T-helper 1 cell treated with Interleukin-12 subunit alpha and Interleukin-12 subunit beta and Interleukin-4 antibody, amounts not matched to agents 30 μg/mL and 1 μg/mL, for 36 hours (primary cell): ENCODE measurements at regions not wholly inside any gene's neighbourhood (a gene's known extent, or its start where the extent isn't known, plus 50 kb on each side); places are given as distances from the start of the nearest gene placed in this dataset.
"Not testable (repeated sequence)": the region's sequence is repeated elsewhere in the genome, so short reads cannot be mapped to it uniquely, and the experiment has no call there.

ENCODE experiments used
- H3K27ac Mint-ChIP-seq: one replicate; pipeline ENCODE4 v1.8.0; 2021; ENCODE audit warnings: mild to moderate bottlenecking, mixed read lengths
- H3K27me3 Mint-ChIP-seq: one replicate; pipeline ENCODE4 v1.8.0; 2021; ENCODE audit warnings: low read depth, mixed read lengths
- H3K36me3 Mint-ChIP-seq: one replicate; pipeline ENCODE4 v1.8.0; 2021; ENCODE audit warnings: low read depth, mixed read lengths
- H3K4me1 Mint-ChIP-seq: one replicate; pipeline ENCODE4 v1.8.0; 2021; ENCODE audit warnings: low read depth, mixed read lengths
- H3K4me3 Mint-ChIP-seq: one replicate; pipeline ENCODE4 v1.8.0; 2021; ENCODE audit warnings: mild to moderate bottlenecking, moderate library complexity, mixed read lengths
- H3K9me3 Mint-ChIP-seq: one replicate; pipeline ENCODE4 v1.8.0; 2021; ENCODE audit warnings: mixed read lengths

GRCh38 chr9:25003686-25004085, 458.0 kb upstream of the IZUMO3 start:
- no peak overlapping the region for H3K27ac Mint-ChIP-seq
- H3K9me3 Mint-ChIP-seq, result peaks cover 36% of the 10 kb centered on the region
- no peaks in the 10 kb centered on the region for H3K4me1 Mint-ChIP-seq
- no peaks in the 10 kb centered on the region for H3K36me3 Mint-ChIP-seq
- no peaks in the 10 kb centered on the region for H3K27me3 Mint-ChIP-seq
- H3K4me3 Mint-ChIP-seq, result no peak overlapping the region

- H3K9me3 Mint-ChIP-seq, result peaks cover 16% of the 10 kb centered on the region
- no peaks in the 10 kb centered on the region for H3K4me1 Mint-ChIP-seq
- no peak overlapping the region for H3K27ac Mint-ChIP-seq
- H3K27me3 Mint-ChIP-seq, result no peaks in the 10 kb centered on the region
- H3K4me3 Mint-ChIP-seq, result no peak overlapping the region
- H3K36me3 Mint-ChIP-seq, result no peaks in the 10 kb centered on the region
Observed at GRCh38 chr9:24986331-24986730, 440.6 kb upstream of the IZUMO3 start.

- not testable (repeated sequence) for H3K4me1 Mint-ChIP-seq, H3K4me3 Mint-ChIP-seq, H3K36me3 Mint-ChIP-seq, H3K27ac Mint-ChIP-seq, H3K27me3 Mint-ChIP-seq
- H3K9me3 Mint-ChIP-seq, result peaks cover 33% of the 10 kb centered on the region
Observed at GRCh38 chr9:24970780-24971179, 425.1 kb upstream of the IZUMO3 start.

GRCh38 chr9:24961762-24962161, 416.1 kb upstream of the IZUMO3 start:
- H3K4me1 Mint-ChIP-seq, result no peaks in the 10 kb centered on the region
- H3K27ac Mint-ChIP-seq, result no peak overlapping the region
- H3K9me3 Mint-ChIP-seq, result peaks cover 33% of the 10 kb centered on the region
- no peaks in the 10 kb centered on the region for H3K36me3 Mint-ChIP-seq
- H3K27me3 Mint-ChIP-seq, result no peaks in the 10 kb centered on the region
- no peak overlapping the region for H3K4me3 Mint-ChIP-seq

GRCh38 chr9:24953070-24953469, 407.4 kb upstream of the IZUMO3 start:
- no peak overlapping the region for H3K27ac Mint-ChIP-seq
- H3K4me3 Mint-ChIP-seq, result no peak overlapping the region
- no peaks in the 10 kb centered on the region for H3K36me3 Mint-ChIP-seq
- no peaks in the 10 kb centered on the region for H3K4me1 Mint-ChIP-seq
- H3K27me3 Mint-ChIP-seq, result no peaks in the 10 kb centered on the region
- peaks cover 13% of the 10 kb centered on the region for H3K9me3 Mint-ChIP-seq

- Mint-ChIP-seq H3K27ac (no peak overlapping the region), H3K4me3 (no peak overlapping the region), H3K36me3 (no peaks in the 10 kb centered on the region), H3K27me3 (no peaks in the 10 kb centered on the region), H3K4me1 (no peaks in the 10 kb centered on the region), H3K9me3 (peaks cover 27% of the 10 kb centered on the region)
Observed at GRCh38 chr9:24939109-24939850, 393.6 kb upstream of the IZUMO3 start.

GRCh38 chr9:24936117-24936516, 390.4 kb upstream of the IZUMO3 start:
- Mint-ChIP-seq H3K4me1 (no peaks in the 10 kb centered on the region), H3K4me3 (no peak overlapping the region), H3K36me3 (no peaks in the 10 kb centered on the region), H3K9me3 (peaks cover 22% of the 10 kb centered on the region), H3K27me3 (no peaks in the 10 kb centered on the region), H3K27ac (no peak overlapping the region)

- H3K4me3 Mint-ChIP-seq, result no peak overlapping the region
- no peaks in the 10 kb centered on the region for H3K27me3 Mint-ChIP-seq
- peaks cover 21% of the 10 kb centered on the region for H3K9me3 Mint-ChIP-seq
- H3K4me1 Mint-ChIP-seq, result no peaks in the 10 kb centered on the region
- no peak overlapping the region for H3K27ac Mint-ChIP-seq
- no peaks in the 10 kb centered on the region for H3K36me3 Mint-ChIP-seq
Observed at GRCh38 chr9:24932785-24933184, 387.1 kb upstream of the IZUMO3 start.

- Mint-ChIP-seq H3K36me3 (no peaks in the 10 kb centered on the region), H3K4me1 (no peaks in the 10 kb centered on the region), H3K27me3 (no peaks in the 10 kb centered on the region), H3K27ac (no peak overlapping the region), H3K4me3 (no peak overlapping the region), H3K9me3 (peaks cover 22% of the 10 kb centered on the region)
Observed at GRCh38 chr9:24931894-24932293, 386.2 kb upstream of the IZUMO3 start.

- H3K36me3 Mint-ChIP-seq, result no peaks in the 10 kb centered on the region
- no peaks in the 10 kb centered on the region for H3K4me1 Mint-ChIP-seq
- no peak overlapping the region for H3K27ac Mint-ChIP-seq
- peaks cover 29% of the 10 kb centered on the region for H3K9me3 Mint-ChIP-seq
- H3K4me3 Mint-ChIP-seq, result no peak overlapping the region
- no peaks in the 10 kb centered on the region for H3K27me3 Mint-ChIP-seq
Observed at GRCh38 chr9:24912767-24913166, 367.1 kb upstream of the IZUMO3 start.

- Mint-ChIP-seq H3K36me3 (no peaks in the 10 kb centered on the region), H3K27ac (no peak overlapping the region), H3K9me3 (peaks cover 18% of the 10 kb centered on the region), H3K27me3 (no peaks in the 10 kb centered on the region), H3K4me1 (no peaks in the 10 kb centered on the region), H3K4me3 (no peak overlapping the region)
Observed at GRCh38 chr9:24901319-24901718, 355.6 kb upstream of the IZUMO3 start.

- Mint-ChIP-seq H3K9me3 (peaks cover 22% of the 10 kb centered on the region), H3K27ac (no peak overlapping the region), H3K4me3 (no peak overlapping the region), H3K36me3 (no peaks in the 10 kb centered on the region), H3K27me3 (no peaks in the 10 kb centered on the region), H3K4me1 (no peaks in the 10 kb centered on the region)
Observed at GRCh38 chr9:24900179-24900578, 354.5 kb upstream of the IZUMO3 start.

GRCh38 chr9:24899463-24899862, 353.8 kb upstream of the IZUMO3 start:
- no peaks in the 10 kb centered on the region for H3K4me1 Mint-ChIP-seq
- H3K27ac Mint-ChIP-seq, result no peak overlapping the region
- no peaks in the 10 kb centered on the region for H3K27me3 Mint-ChIP-seq
- no peaks in the 10 kb centered on the region for H3K36me3 Mint-ChIP-seq
- no peak overlapping the region for H3K4me3 Mint-ChIP-seq
- peaks cover 22% of the 10 kb centered on the region for H3K9me3 Mint-ChIP-seq

GRCh38 chr9:24897826-24898225, 352.1 kb upstream of the IZUMO3 start:
- H3K27ac Mint-ChIP-seq, result no peak overlapping the region
- H3K36me3 Mint-ChIP-seq, result no peaks in the 10 kb centered on the region
- no peaks in the 10 kb centered on the region for H3K27me3 Mint-ChIP-seq
- no peak overlapping the region for H3K4me3 Mint-ChIP-seq
- H3K9me3 Mint-ChIP-seq, result peaks cover 25% of the 10 kb centered on the region
- H3K4me1 Mint-ChIP-seq, result no peaks in the 10 kb centered on the region

GRCh38 chr9:24881361-24881760, 335.7 kb upstream of the IZUMO3 start:
- Mint-ChIP-seq H3K4me1 (no peaks in the 10 kb centered on the region), H3K4me3 (no peak overlapping the region), H3K27me3 (no peaks in the 10 kb centered on the region), H3K9me3 (peaks cover 12% of the 10 kb centered on the region), H3K36me3 (no peaks in the 10 kb centered on the region), H3K27ac (no peak overlapping the region)

- H3K36me3 Mint-ChIP-seq, result no peaks in the 10 kb centered on the region
Observed at GRCh38 chr9:24879591-24879990, 333.9 kb upstream of the IZUMO3 start.

More at GRCh38 chr9:24879591-24879990, 333.9 kb upstream of the IZUMO3 start:
- no peaks in the 10 kb centered on the region for H3K27me3 Mint-ChIP-seq
- peaks cover 23% of the 10 kb centered on the region for H3K9me3 Mint-ChIP-seq
- no peaks in the 10 kb centered on the region for H3K4me1 Mint-ChIP-seq
- H3K27ac Mint-ChIP-seq, result no peak overlapping the region
- H3K4me3 Mint-ChIP-seq, result no peak overlapping the region
